ENCODE measurements at regions not wholly inside any gene's neighbourhood (a gene's known extent, or its start where the extent isn't known, plus 50 kb on each side); places are given as distances from the start of the nearest gene placed in this dataset.

- Histone ChIP-seq H3K9me3 (ENCODE audit: low read length) (no peaks in the 10 kb centered on the region), H2AFZ (ENCODE audit: low read length) (no peak overlapping the region), H3K9me2 (ENCODE audit: insufficient read depth, low read length) (no peaks in the 10 kb centered on the region), H3K27ac (ENCODE audit: low read depth, low read length, poor library complexity, severe bottlenecking) (no peak overlapping the region), H3K4me3 (ENCODE audit: low read depth, low read length, poor library complexity, severe bottlenecking) (no peak overlapping the region), H3K4me2 (ENCODE audit: low read length) (no peak overlapping the region), H3K79me2 (ENCODE audit: insufficient read depth, low read depth, low read length) (no peaks in the 10 kb centered on the region), H3K36me3 (ENCODE audit: insufficient read depth, low read length) (no peaks in the 10 kb centered on the region), H4K20me1 (ENCODE audit: insufficient read depth, low read length) (no peaks in the 10 kb centered on the region), H3K4me1 (ENCODE audit: insufficient read depth, low read length, poor library complexity, severe bottlenecking) (no peaks in the 10 kb centered on the region)
- intact Hi-C loops (cut with micrococcal nuclease; ENCODE audit: unreplicated experiment): no loop called here
- no peak for DNase-seq (ENCODE audit: low spot score)
- CTCF ChIA-PET (ENCODE audit: unreplicated experiment): no interaction called here
- BruUV-seq (replicated peaks): no TSS peak
- POLR2A ChIA-PET: interaction anchor here (1.0 kb wide), 1 partner anchor 10 kb away, joined by 3 read pairs; no protein-coding TSS in a partner anchor
- no peak for TF ChIP-seq EZH2phosphoT487 (IDR thresholded peaks at IDR 0.05; ENCODE audit: borderline replicate concordance, low read depth, low read length)
- TF ChIP-seq, protein P1, sequence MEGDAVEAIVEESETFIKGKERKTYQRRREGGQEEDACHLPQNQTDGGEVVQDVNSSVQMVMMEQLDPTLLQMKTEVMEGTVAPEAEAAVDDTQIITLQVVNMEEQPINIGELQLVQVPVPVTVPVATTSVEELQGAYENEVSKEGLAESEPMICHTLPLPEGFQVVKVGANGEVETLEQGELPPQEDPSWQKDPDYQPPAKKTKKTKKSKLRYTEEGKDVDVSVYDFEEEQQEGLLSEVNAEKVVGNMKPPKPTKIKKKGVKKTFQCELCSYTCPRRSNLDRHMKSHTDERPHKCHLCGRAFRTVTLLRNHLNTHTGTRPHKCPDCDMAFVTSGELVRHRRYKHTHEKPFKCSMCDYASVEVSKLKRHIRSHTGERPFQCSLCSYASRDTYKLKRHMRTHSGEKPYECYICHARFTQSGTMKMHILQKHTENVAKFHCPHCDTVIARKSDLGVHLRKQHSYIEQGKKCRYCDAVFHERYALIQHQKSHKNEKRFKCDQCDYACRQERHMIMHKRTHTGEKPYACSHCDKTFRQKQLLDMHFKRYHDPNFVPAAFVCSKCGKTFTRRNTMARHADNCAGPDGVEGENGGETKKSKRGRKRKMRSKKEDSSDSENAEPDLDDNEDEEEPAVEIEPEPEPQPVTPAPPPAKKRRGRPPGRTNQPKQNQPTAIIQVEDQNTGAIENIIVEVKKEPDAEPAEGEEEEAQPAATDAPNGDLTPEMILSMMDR (conservative IDR thresholded peaks at IDR 0.05; ENCODE audit: low read length): no peak
Measured at GRCh38 chr13:60893801-60894200, 496.8 kb downstream of the TDRD3 start.

GRCh38 chr13:60887711-60888110 lies 490.7 kb downstream of the TDRD3 start:
- TF ChIP-seq EZH2phosphoT487 (IDR thresholded peaks at IDR 0.05; ENCODE audit: borderline replicate concordance, low read depth, low read length): no peak
- TF ChIP-seq, protein P1 (conservative IDR thresholded peaks at IDR 0.05; ENCODE audit: low read length): no peak

GRCh38 chr13:60881507-60881906 lies 484.5 kb downstream of the TDRD3 start:
- H3K79me2 ChIP-seq (ENCODE audit: insufficient read depth, low read depth, low read length): no peaks in the 10 kb centered on the region
- no peak overlapping the region for H2AFZ ChIP-seq (ENCODE audit: low read length)
- intact Hi-C loops (cut with micrococcal nuclease; ENCODE audit: unreplicated experiment): no loop called here
- TF ChIP-seq, protein P1 (conservative IDR thresholded peaks at IDR 0.05; ENCODE audit: low read length): no peak
- TF ChIP-seq EZH2phosphoT487 (IDR thresholded peaks at IDR 0.05; ENCODE audit: borderline replicate concordance, low read depth, low read length): no peak
- no peak overlapping the region for H3K27ac ChIP-seq (ENCODE audit: low read depth, low read length, poor library complexity, severe bottlenecking)
- no peaks in the 10 kb centered on the region for H4K20me1 ChIP-seq (ENCODE audit: insufficient read depth, low read length)
- H3K4me3 ChIP-seq (ENCODE audit: low read depth, low read length, poor library complexity, severe bottlenecking): no peak overlapping the region
- no peak overlapping the region for H3K4me2 ChIP-seq (ENCODE audit: low read length)
- no peaks in the 10 kb centered on the region for H3K9me2 ChIP-seq (ENCODE audit: insufficient read depth, low read length)
- BruUV-seq (replicated peaks): no TSS peak
- no peaks in the 10 kb centered on the region for H3K4me1 ChIP-seq (ENCODE audit: insufficient read depth, low read length, poor library complexity, severe bottlenecking)
- H3K9me3 ChIP-seq (ENCODE audit: low read length): no peaks in the 10 kb centered on the region
- ChIA-PET POLR2A (interaction anchor here (0.6 to 1.3 kb wide), 3 partner anchors 10 to 411 kb away, joined by 3 to 5 read pairs (median 4); no protein-coding TSS in a partner anchor), CTCF (ENCODE audit: unreplicated experiment) (no interaction called here)
- H3K36me3 ChIP-seq (ENCODE audit: insufficient read depth, low read length): no peaks in the 10 kb centered on the region
- no peak for DNase-seq (ENCODE audit: low spot score)

More at GRCh38 chr13:60887711-60888110, 490.7 kb downstream of the TDRD3 start:
- Histone ChIP-seq H3K9me2 (ENCODE audit: insufficient read depth, low read length) (no peaks in the 10 kb centered on the region), H3K27ac (ENCODE audit: low read depth, low read length, poor library complexity, severe bottlenecking) (no peak overlapping the region), H4K20me1 (ENCODE audit: insufficient read depth, low read length) (no peaks in the 10 kb centered on the region), H2AFZ (ENCODE audit: low read length) (no peak overlapping the region), H3K9me3 (ENCODE audit: low read length) (0 out of 2 replicates have a peak, but pooled peaks cover 3% of the 10 kb centered on the region), H3K4me2 (ENCODE audit: low read length) (no peak overlapping the region), H3K79me2 (ENCODE audit: insufficient read depth, low read depth, low read length) (no peaks in the 10 kb centered on the region), H3K4me1 (ENCODE audit: insufficient read depth, low read length, poor library complexity, severe bottlenecking) (no peaks in the 10 kb centered on the region), H3K36me3 (ENCODE audit: insufficient read depth, low read length) (no peaks in the 10 kb centered on the region), H3K4me3 (ENCODE audit: low read depth, low read length, poor library complexity, severe bottlenecking) (no peak overlapping the region)
- ChIA-PET POLR2A (no interaction called here), CTCF (ENCODE audit: unreplicated experiment) (no interaction called here)
- intact Hi-C loops (cut with micrococcal nuclease; ENCODE audit: unreplicated experiment): no loop called here
- BruUV-seq (replicated peaks): no TSS peak
- DNase-seq (ENCODE audit: low spot score): no peak
